Endothelial cell of umbilical vein (primary cell): ENCODE measurements at regions not wholly inside any gene's neighbourhood (a gene's known extent, or its start where the extent isn't known, plus 50 kb on each side); places are given as distances from the start of the nearest gene placed in this dataset.

Experiments
- BruUV-seq: library from RNA; stranded (reverse); fragments of 400-500 nt; replicated peaks from 2 replicates; lab custom pipeline; 2021; lab: Mats Ljungman, UMichigan
- CTCF ChIA-PET: fragments of 300-600, 350-600 bp; sonication (Branson Sonifier 250); formaldehyde crosslinking; loops from one replicate; lab custom pipeline; 2021; ENCODE audit warnings: antibody characterized with exemption, inconsistent platforms; lab: Charles Lee
- POLR2A ChIA-PET: fragments of 300-600, 350-600 bp; sonication (Branson Sonifier 250); formaldehyde crosslinking; loops from one replicate; lab custom pipeline; 2021; ENCODE audit warnings: antibody characterized with exemption, inconsistent platforms; lab: Charles Lee
- DNase-seq: peaks from one replicate; pipeline ENCODE4 v3.0.0-alpha.2; 2011; ENCODE audit warnings: low read depth, low spot score
- FAIRE-seq: peaks from 2 replicates; lab custom pipeline; 2011; peaks lifted over from hg19 to GRCh38; lab: Jason Lieb, UNC
- H2AFZ ChIP-seq: 2 replicates; pipeline ENCODE4 v1.6.0; 2012; ENCODE audit warnings: low read depth, low read length, control low read depth, inconsistent platforms
- H3K27ac ChIP-seq: 2 replicates; pipeline ENCODE4 v1.5.1; 2011; ENCODE audit warnings: low read depth, mild to moderate bottlenecking, control low read depth, low read length, moderate library complexity; ENCODE audit not compliant: insufficient read depth
- H3K27me3 ChIP-seq, 2 experiments: 2 replicates each; pipeline versions ENCODE4 v1.6.0 to v1.6.1; 2011; ENCODE audit warnings: low read length in 2 of 2, mixed read lengths in 1 of 2; ENCODE audit not compliant: control insufficient read depth in 2 of 2, insufficient read depth in 2 of 2
- H3K36me3 ChIP-seq, 2 experiments: 2 replicates in 1 of 2; 3 replicates in 1 of 2; pipeline ENCODE4 v1.5.1; 2011; ENCODE audit warnings: low read length in 2 of 2, mild to moderate bottlenecking in 1 of 2, moderate library complexity in 1 of 2; ENCODE audit not compliant: control insufficient read depth in 2 of 2, insufficient read depth in 2 of 2; ENCODE audit errors: extremely low read depth in 1 of 2
- H3K4me1 ChIP-seq: 3 replicates; pipeline ENCODE4 v1.5.1; 2011; ENCODE audit warnings: mild to moderate bottlenecking, low read length; ENCODE audit not compliant: control insufficient read depth, insufficient read depth; ENCODE audit errors: extremely low read depth
- H3K4me2 ChIP-seq: 2 replicates; pipeline ENCODE4 v1.6.1; 2011; ENCODE audit warnings: low read length, control low read depth, mixed read lengths; ENCODE audit not compliant: insufficient read depth
- H3K4me3 ChIP-seq, 3 experiments: fragments of 200-600 bp in 1 of 3; sonication (generic), shearing (Covaris generic) in 1 of 3; replicated peaks in 1 of 3; 2 replicates each; pipeline ENCODE4 v1.5.1; 2011 to 2016; ENCODE audit warnings: control low read depth in 3 of 3, low read length in 3 of 3, mild to moderate bottlenecking in 2 of 3, inconsistent platforms in 1 of 3, low read depth in 1 of 3, moderate library complexity in 1 of 3; ENCODE audit not compliant: insufficient read depth in 1 of 3
- H3K79me2 ChIP-seq: 2 replicates; pipeline ENCODE4 v1.6.0; 2012; ENCODE audit warnings: low read length, inconsistent platforms; ENCODE audit not compliant: control insufficient read depth, insufficient read depth
- H3K9ac ChIP-seq: replicated peaks from 2 replicates; pipeline ENCODE3; 2011; ENCODE audit warnings: low read length, control low read depth; ENCODE audit not compliant: insufficient read depth; ENCODE audit errors: extremely low read depth
- H3K9me1 ChIP-seq: replicated peaks from 3 replicates; pipeline ENCODE4 v1.6.0; 2011; ENCODE audit warnings: mild to moderate bottlenecking, low read length; ENCODE audit not compliant: control insufficient read depth, insufficient read depth; ENCODE audit errors: extremely low read depth
- H3K9me3 ChIP-seq: replicated peaks from 2 replicates; pipeline ENCODE4 v1.5.1; 2012; ENCODE audit warnings: low read length, inconsistent platforms; ENCODE audit not compliant: control insufficient read depth, insufficient read depth
- H4K20me1 ChIP-seq: replicated peaks from 2 replicates; pipeline ENCODE3; 2011; ENCODE audit warnings: mild to moderate bottlenecking, low read length; ENCODE audit not compliant: control insufficient read depth, insufficient read depth; ENCODE audit errors: extremely low read depth
- EZH2 ChIP-seq: IDR thresholded peaks from 2 replicates; pipeline ENCODE4 v1.6.1; 2012; ENCODE audit warnings: borderline replicate concordance, low read depth, mild to moderate bottlenecking, moderate library complexity, low read length, inconsistent platforms; ENCODE audit not compliant: severe bottlenecking
- FOS ChIP-seq: IDR thresholded peaks from 2 replicates; pipeline ENCODE4 v1.6.1; 2011; ENCODE audit warnings: mild to moderate bottlenecking, low read length, moderate library complexity, borderline replicate concordance; ENCODE audit not compliant: insufficient read depth
- GATA2 ChIP-seq: IDR thresholded peaks from 2 replicates; pipeline ENCODE4 v1.7.0; 2011; ENCODE audit warnings: low read depth, mild to moderate bottlenecking, moderate library complexity, mixed read lengths, low read length; ENCODE audit not compliant: insufficient read length, insufficient read depth
- JUN ChIP-seq: IDR thresholded peaks from 2 replicates; pipeline ENCODE4 v1.6.1; 2011; ENCODE audit warnings: borderline replicate concordance, low read depth; ENCODE audit not compliant: insufficient read length, insufficient read depth
- MYC ChIP-seq: IDR thresholded peaks from one replicate; pipeline ENCODE4 v1.6.1; 2011; ENCODE audit warnings: mild to moderate bottlenecking, low read depth, low read length
- POLR2A ChIP-seq: IDR thresholded peaks from 2 replicates; pipeline ENCODE4 v1.6.1; 2012; ENCODE audit warnings: low read depth, mild to moderate bottlenecking, control low read depth, low read length
- POLR2AphosphoS5 ChIP-seq: IDR thresholded peaks from 2 replicates; pipeline ENCODE4 v1.6.1; 2012; ENCODE audit warnings: low read depth, mild to moderate bottlenecking, control low read depth, low read length, moderate library complexity; ENCODE audit not compliant: insufficient read depth
- dilution Hi-C: fragments of 300-500 bp; cut with MboI; formaldehyde crosslinking; loops from one replicate; pipeline ENCODE4 v1.15.0; 2019; ENCODE audit warnings: low sequenced_read_pairs; ENCODE audit not compliant: extremely low pct_ligation_motif_present
- intact Hi-C: fragments of 100-400 bp; cut with micrococcal nuclease; formaldehyde crosslinking; loops from one replicate; pipeline ENCODE4 v1.10.0; 2022
- TF ChIP-seq, protein P1 (sequence below): IDR thresholded peaks from 2 replicates; pipeline ENCODE4 v1.6.1; 2011; ENCODE audit not compliant: insufficient read depth, insufficient read length
- TF ChIP-seq, protein P2 (sequence below), 2 donors: IDR thresholded peaks; 1 replicate in 1 of 2; 2 replicates in 1 of 2; pipeline ENCODE4 v1.5.1; 2011; ENCODE audit warnings: low read length in 2 of 2, mild to moderate bottlenecking in 2 of 2, moderate library complexity in 2 of 2, control low read depth in 1 of 2, inconsistent platforms in 1 of 2, low read depth in 1 of 2; ENCODE audit not compliant: insufficient read depth in 1 of 2; ENCODE audit errors: extremely low read depth in 1 of 2

DNA sequence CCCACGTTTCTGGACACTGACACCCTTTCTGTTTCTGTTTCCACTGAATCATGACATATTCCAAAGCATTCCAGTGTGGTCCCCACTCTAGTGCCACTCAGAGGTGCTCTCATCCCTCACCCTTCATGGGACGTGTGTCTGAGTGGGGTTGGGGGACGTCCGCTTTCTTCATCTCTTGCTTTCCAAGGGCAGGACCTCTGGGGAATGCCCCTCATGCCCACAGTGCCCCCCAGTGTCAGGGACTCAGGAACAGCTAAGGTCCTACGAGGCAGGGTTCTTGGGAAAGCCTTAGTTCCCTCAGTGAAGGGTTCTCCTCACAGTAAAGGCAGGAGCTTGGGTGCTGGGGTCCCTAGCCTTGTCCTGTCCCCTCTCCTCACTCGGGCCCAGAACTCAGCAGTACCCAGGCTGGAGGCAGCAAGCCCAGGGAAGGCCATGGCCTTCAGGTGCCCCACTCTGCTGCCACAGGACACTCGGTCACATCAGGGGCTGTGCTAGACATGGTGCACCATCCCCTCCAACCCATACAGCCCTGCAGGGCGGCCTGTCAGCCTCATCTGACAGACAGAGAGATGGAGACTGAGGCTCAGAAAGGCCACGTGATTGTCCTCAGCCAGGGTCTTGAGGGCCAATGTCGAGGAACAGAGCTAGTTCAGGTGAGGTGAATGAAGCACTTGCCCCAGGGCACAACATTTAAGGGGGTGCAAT lies 261.0 kb downstream of the TLE3 start:
- intact Hi-C loops: no loop called here

DNA sequence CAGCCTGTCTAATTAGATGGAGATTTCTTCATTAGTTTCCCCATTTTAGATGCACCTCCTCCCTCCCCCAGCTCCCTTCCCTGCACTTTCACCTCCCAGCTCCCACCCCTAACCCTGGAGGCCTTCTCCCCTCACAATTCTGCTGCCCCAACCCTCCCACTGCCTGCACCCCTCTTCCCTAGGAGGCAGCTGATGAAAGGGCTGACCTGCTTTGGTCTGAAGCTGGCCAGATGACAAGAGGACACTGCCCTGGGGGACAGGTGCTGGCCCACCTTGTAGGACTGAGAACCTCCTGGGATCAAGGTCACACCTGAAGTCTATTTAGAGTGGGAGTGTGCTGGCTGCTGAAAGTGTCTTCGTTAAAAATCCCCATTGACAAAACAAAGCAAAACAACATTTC lies 259.4 kb downstream of the TLE3 start:
- Histone ChIP-seq H3K9me3 (no peaks in the 10 kb centered on the region), H3K9ac (no peak overlapping the region), H3K27me3 (no peaks in the 10 kb centered on the region), H2AFZ (no peak overlapping the region), H3K36me3 (no peaks in the 10 kb centered on the region), H3K4me3 (no peak overlapping the region), H3K27ac (no peak overlapping the region), H3K9me1 (no peaks in the 10 kb centered on the region), H3K4me1 (no peaks in the 10 kb centered on the region), H4K20me1 (no peaks in the 10 kb centered on the region), H3K4me2 (no peak overlapping the region), H3K79me2 (no peaks in the 10 kb centered on the region)
- POLR2A ChIA-PET: no interaction called here
- DNase-seq (no peak), FAIRE-seq (no peak)
- no peak for TF ChIP-seq EZH2
- TF ChIP-seq, protein P1, sequence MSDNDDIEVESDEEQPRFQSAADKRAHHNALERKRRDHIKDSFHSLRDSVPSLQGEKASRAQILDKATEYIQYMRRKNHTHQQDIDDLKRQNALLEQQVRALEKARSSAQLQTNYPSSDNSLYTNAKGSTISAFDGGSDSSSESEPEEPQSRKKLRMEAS: no peak
- TF ChIP-seq JUN: no peak
- TF ChIP-seq POLR2A: no peak
- TF ChIP-seq POLR2AphosphoS5: no peak
- no peak for TF ChIP-seq GATA2
- TF ChIP-seq FOS: no peak
- no peak for TF ChIP-seq MYC
- TF ChIP-seq, protein P2, sequence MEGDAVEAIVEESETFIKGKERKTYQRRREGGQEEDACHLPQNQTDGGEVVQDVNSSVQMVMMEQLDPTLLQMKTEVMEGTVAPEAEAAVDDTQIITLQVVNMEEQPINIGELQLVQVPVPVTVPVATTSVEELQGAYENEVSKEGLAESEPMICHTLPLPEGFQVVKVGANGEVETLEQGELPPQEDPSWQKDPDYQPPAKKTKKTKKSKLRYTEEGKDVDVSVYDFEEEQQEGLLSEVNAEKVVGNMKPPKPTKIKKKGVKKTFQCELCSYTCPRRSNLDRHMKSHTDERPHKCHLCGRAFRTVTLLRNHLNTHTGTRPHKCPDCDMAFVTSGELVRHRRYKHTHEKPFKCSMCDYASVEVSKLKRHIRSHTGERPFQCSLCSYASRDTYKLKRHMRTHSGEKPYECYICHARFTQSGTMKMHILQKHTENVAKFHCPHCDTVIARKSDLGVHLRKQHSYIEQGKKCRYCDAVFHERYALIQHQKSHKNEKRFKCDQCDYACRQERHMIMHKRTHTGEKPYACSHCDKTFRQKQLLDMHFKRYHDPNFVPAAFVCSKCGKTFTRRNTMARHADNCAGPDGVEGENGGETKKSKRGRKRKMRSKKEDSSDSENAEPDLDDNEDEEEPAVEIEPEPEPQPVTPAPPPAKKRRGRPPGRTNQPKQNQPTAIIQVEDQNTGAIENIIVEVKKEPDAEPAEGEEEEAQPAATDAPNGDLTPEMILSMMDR (IDR thresholded peaks at IDR 0.05; ENCODE audit: extremely low read depth in 1 of 2, insufficient read depth in 1 of 2, low read depth in 1 of 2, low read length in 2 of 2): no peak
- no TSS peak for BruUV-seq
- CTCF ChIA-PET: no interaction called here
- dilution Hi-C loops (no loop called here), intact Hi-C loops (no loop called here)

More for the DNA sequence above, 261.0 kb downstream of the TLE3 start:
- H3K4me2 ChIP-seq: no peak overlapping the region
- no peak overlapping the region for H2AFZ ChIP-seq
- no peak overlapping the region for H3K4me3 ChIP-seq
- no peaks in the 10 kb centered on the region for H3K9me3 ChIP-seq
- no peak overlapping the region for H3K9ac ChIP-seq
- ChIA-PET POLR2A (no interaction called here), CTCF (no interaction called here)
- BruUV-seq: no TSS peak
- no peaks in the 10 kb centered on the region for H4K20me1 ChIP-seq
- dilution Hi-C loops: no loop called here
- no peak for FAIRE-seq
- H3K79me2 ChIP-seq: no peaks in the 10 kb centered on the region
- H3K36me3 ChIP-seq: no peaks in the 10 kb centered on the region
- TF ChIP-seq, protein P1: no peak
- TF ChIP-seq POLR2A (no peak), JUN (no peak)
- no peak for DNase-seq
- H3K9me1 ChIP-seq: no peaks in the 10 kb centered on the region
- H3K27ac ChIP-seq: no peak overlapping the region
- H3K27me3 ChIP-seq: no peaks in the 10 kb centered on the region
- H3K4me1 ChIP-seq: no peaks in the 10 kb centered on the region
